ENCODE measurements at regions not wholly inside any gene's neighbourhood (a gene's known extent, or its start where the extent isn't known, plus 50 kb on each side); places are given as distances from the start of the nearest gene placed in this dataset.

GRCh38 chr13:22138947-22139346 is 468.1 kb downstream of the FGF9 start:
- no peak for DNase-seq (ENCODE audit: low spot score)
- TF ChIP-seq CTCF (IDR thresholded peaks at IDR 0.05) = no peak
- no peak overlapping the region for H3K4me3 Mint-ChIP-seq (ENCODE audit: unreplicated experiment)
- no peak overlapping the region for H3K27ac Mint-ChIP-seq (ENCODE audit: unreplicated experiment)
- no peaks in the 10 kb centered on the region for H3K9me3 Mint-ChIP-seq (ENCODE audit: low read depth)
- H3K27me3 Mint-ChIP-seq (ENCODE audit: low read depth) = peaks cover 5% of the 10 kb centered on the region
- H3K36me3 Mint-ChIP-seq (ENCODE audit: low read depth) = no peaks in the 10 kb centered on the region
- H3K4me1 Mint-ChIP-seq (ENCODE audit: low read depth) = no peaks in the 10 kb centered on the region

- H3K27me3 Mint-ChIP-seq (ENCODE audit: low read depth) = peaks cover 4% of the 10 kb centered on the region
- H3K9me3 Mint-ChIP-seq (ENCODE audit: low read depth) = no peaks in the 10 kb centered on the region
- H3K27ac Mint-ChIP-seq (ENCODE audit: unreplicated experiment) = no peak overlapping the region
- no peaks in the 10 kb centered on the region for H3K4me1 Mint-ChIP-seq (ENCODE audit: low read depth)
- no peak for DNase-seq (ENCODE audit: low spot score)
- no peaks in the 10 kb centered on the region for H3K36me3 Mint-ChIP-seq (ENCODE audit: low read depth)
- H3K4me3 Mint-ChIP-seq (ENCODE audit: unreplicated experiment) = no peak overlapping the region
- TF ChIP-seq CTCF (IDR thresholded peaks at IDR 0.05) = no peak
Observed at GRCh38 chr13:22141716-22142115, 470.8 kb downstream of the FGF9 start.

GRCh38 chr13:22143671-22144070 is 472.8 kb downstream of the FGF9 start:
- H3K27me3 Mint-ChIP-seq (ENCODE audit: low read depth) = peaks cover 2% of the 10 kb centered on the region
- H3K4me3 Mint-ChIP-seq (ENCODE audit: unreplicated experiment) = no peak overlapping the region
- H3K27ac Mint-ChIP-seq (ENCODE audit: unreplicated experiment) = no peak overlapping the region
- no peak for TF ChIP-seq CTCF (IDR thresholded peaks at IDR 0.05)
- H3K9me3 Mint-ChIP-seq (ENCODE audit: low read depth) = peaks cover 4% of the 10 kb centered on the region
- H3K4me1 Mint-ChIP-seq (ENCODE audit: low read depth) = no peaks in the 10 kb centered on the region
- DNase-seq (ENCODE audit: low spot score) = no peak
- H3K36me3 Mint-ChIP-seq (ENCODE audit: low read depth) = no peaks in the 10 kb centered on the region

- Mint-ChIP-seq H3K27ac (ENCODE audit: unreplicated experiment) (no peak overlapping the region), H3K4me3 (ENCODE audit: unreplicated experiment) (no peak overlapping the region), H3K4me1 (ENCODE audit: low read depth) (no peaks in the 10 kb centered on the region), H3K36me3 (ENCODE audit: low read depth) (no peaks in the 10 kb centered on the region), H3K27me3 (ENCODE audit: low read depth) (peaks cover 2% of the 10 kb centered on the region), H3K9me3 (ENCODE audit: low read depth) (peaks cover 4% of the 10 kb centered on the region)
- no peak for DNase-seq (ENCODE audit: low spot score)
- no peak for TF ChIP-seq CTCF (IDR thresholded peaks at IDR 0.05)
Observed at GRCh38 chr13:22144806-22145205, 473.9 kb downstream of the FGF9 start.

- Mint-ChIP-seq H3K9me3 (ENCODE audit: low read depth) (peaks cover 4% of the 10 kb centered on the region), H3K27ac (ENCODE audit: unreplicated experiment) (no peak overlapping the region), H3K4me1 (ENCODE audit: low read depth) (no peaks in the 10 kb centered on the region), H3K27me3 (ENCODE audit: low read depth) (peaks cover 8% of the 10 kb centered on the region), H3K36me3 (ENCODE audit: low read depth) (no peaks in the 10 kb centered on the region), H3K4me3 (ENCODE audit: unreplicated experiment) (no peak overlapping the region)
- TF ChIP-seq CTCF (IDR thresholded peaks at IDR 0.05) = no peak
- no peak for DNase-seq (ENCODE audit: low spot score)
Observed at GRCh38 chr13:22148187-22148586, 477.3 kb downstream of the FGF9 start.
